ENCODE measurements at regions not wholly inside any gene's neighbourhood (a gene's known extent, or its start where the extent isn't known, plus 50 kb on each side); places are given as distances from the start of the nearest gene placed in this dataset.

- TF ChIP-seq CTCF (IDR thresholded peaks at IDR 0.05) = no peak
- Histone ChIP-seq H3K4me3 (no peak overlapping the region), H3K36me3 (no peaks in the 10 kb centered on the region), H3K27me3 (no peaks in the 10 kb centered on the region), H3K27ac (no peak overlapping the region), H3K4me1 (no peaks in the 10 kb centered on the region), H3K9me3 (peaks cover 0 to 13% of the 10 kb centered on the region in 2 donors)
- DNase-seq (no peak), ATAC-seq (no peak)
- intact Hi-C loops (cut with DNase I) = no loop called here
Observed at GRCh38 chr2:145156199-145156598, 636.3 kb upstream of the ZEB2 start.

GRCh38 chr2:145155196-145155595, 635.3 kb upstream of the ZEB2 start:
- ATAC-seq (no peak), DNase-seq (no peak)
- intact Hi-C loops (cut with DNase I) = no loop called here
- Histone ChIP-seq H3K36me3 (no peaks in the 10 kb centered on the region), H3K4me1 (no peaks in the 10 kb centered on the region), H3K27ac (no peak overlapping the region), H3K27me3 (no peaks in the 10 kb centered on the region), H3K4me3 (no peak overlapping the region), H3K9me3 (peaks cover 0 to 13% of the 10 kb centered on the region in 2 donors)
- TF ChIP-seq CTCF (IDR thresholded peaks at IDR 0.05) = no peak

- no peaks in the 10 kb centered on the region for H3K4me1 ChIP-seq
- H3K4me3 ChIP-seq = no peak overlapping the region
- H3K9me3 ChIP-seq = peaks cover 0 to 13% of the 10 kb centered on the region in 2 donors
- ATAC-seq (no peak), DNase-seq (no peak)
- H3K27ac ChIP-seq = no peak overlapping the region
- no peaks in the 10 kb centered on the region for H3K36me3 ChIP-seq
- no peak for TF ChIP-seq CTCF (IDR thresholded peaks at IDR 0.05)
- no peaks in the 10 kb centered on the region for H3K27me3 ChIP-seq
- intact Hi-C loops (cut with DNase I) = no loop called here
Observed at GRCh38 chr2:145154731-145155130, 634.8 kb upstream of the ZEB2 start.

- H3K4me3 ChIP-seq = no peak overlapping the region
- no peak overlapping the region for H3K27ac ChIP-seq
- no peaks in the 10 kb centered on the region for H3K36me3 ChIP-seq
- H3K27me3 ChIP-seq = no peaks in the 10 kb centered on the region
- TF ChIP-seq CTCF (IDR thresholded peaks at IDR 0.05) = no peak
- ATAC-seq (no peak), DNase-seq (no peak)
- H3K9me3 ChIP-seq = peaks cover 0 to 14% of the 10 kb centered on the region in 2 donors
- intact Hi-C loops (cut with DNase I) = no loop called here
- no peaks in the 10 kb centered on the region for H3K4me1 ChIP-seq
Observed at GRCh38 chr2:145146691-145147090, 626.8 kb upstream of the ZEB2 start.

GRCh38 chr2:145144131-145144728, 624.3 kb upstream of the ZEB2 start:
- Histone ChIP-seq H3K4me3 (no peak overlapping the region), H3K27me3 (no peaks in the 10 kb centered on the region), H3K9me3 (peaks cover 0 to 14% of the 10 kb centered on the region in 2 donors), H3K27ac (no peak overlapping the region), H3K36me3 (no peaks in the 10 kb centered on the region), H3K4me1 (no peaks in the 10 kb centered on the region)
- DNase-seq (no peak), ATAC-seq (no peak)
- no peak for TF ChIP-seq CTCF (IDR thresholded peaks at IDR 0.05)
- intact Hi-C loops (cut with DNase I) = no loop called here

All from left lung (tissue), 4 donors.